ENCODE measurements at regions not wholly inside any gene's neighbourhood (a gene's known extent, or its start where the extent isn't known, plus 50 kb on each side); places are given as distances from the start of the nearest gene placed in this dataset.

- ATAC-seq (no peak), DNase-seq (ENCODE audit: low spot score) (no peak)
- ChIA-PET POLR2A (no interaction called here), CTCF (no interaction called here)
- Mint-ChIP-seq H3K27ac (no peak overlapping the region), H3K36me3 (no peaks in the 10 kb centered on the region), H3K4me3 (no peak overlapping the region), H3K9me3 (peaks cover 3% of the 10 kb centered on the region; the same call in 1 of the 2 replicates), H3K27me3 (ENCODE audit: low read depth) (no peaks in the 10 kb centered on the region), H3K4me1 (peaks cover 19% of the 10 kb centered on the region)
- TF ChIP-seq, protein P1, sequence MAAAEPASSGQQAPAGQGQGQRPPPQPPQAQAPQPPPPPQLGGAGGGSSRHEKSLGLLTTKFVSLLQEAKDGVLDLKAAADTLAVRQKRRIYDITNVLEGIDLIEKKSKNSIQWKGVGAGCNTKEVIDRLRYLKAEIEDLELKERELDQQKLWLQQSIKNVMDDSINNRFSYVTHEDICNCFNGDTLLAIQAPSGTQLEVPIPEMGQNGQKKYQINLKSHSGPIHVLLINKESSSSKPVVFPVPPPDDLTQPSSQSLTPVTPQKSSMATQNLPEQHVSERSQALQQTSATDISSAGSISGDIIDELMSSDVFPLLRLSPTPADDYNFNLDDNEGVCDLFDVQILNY (CRISPR knock-in tag; IDR thresholded peaks at IDR 0.05), result no peak
- no peak for TF ChIP-seq ZNF423 (CRISPR knock-in tag; IDR thresholded peaks at IDR 0.05)
- no peak for TF ChIP-seq ZNF671 (CRISPR knock-in tag; IDR thresholded peaks at IDR 0.05)
- TF ChIP-seq, protein P2, sequence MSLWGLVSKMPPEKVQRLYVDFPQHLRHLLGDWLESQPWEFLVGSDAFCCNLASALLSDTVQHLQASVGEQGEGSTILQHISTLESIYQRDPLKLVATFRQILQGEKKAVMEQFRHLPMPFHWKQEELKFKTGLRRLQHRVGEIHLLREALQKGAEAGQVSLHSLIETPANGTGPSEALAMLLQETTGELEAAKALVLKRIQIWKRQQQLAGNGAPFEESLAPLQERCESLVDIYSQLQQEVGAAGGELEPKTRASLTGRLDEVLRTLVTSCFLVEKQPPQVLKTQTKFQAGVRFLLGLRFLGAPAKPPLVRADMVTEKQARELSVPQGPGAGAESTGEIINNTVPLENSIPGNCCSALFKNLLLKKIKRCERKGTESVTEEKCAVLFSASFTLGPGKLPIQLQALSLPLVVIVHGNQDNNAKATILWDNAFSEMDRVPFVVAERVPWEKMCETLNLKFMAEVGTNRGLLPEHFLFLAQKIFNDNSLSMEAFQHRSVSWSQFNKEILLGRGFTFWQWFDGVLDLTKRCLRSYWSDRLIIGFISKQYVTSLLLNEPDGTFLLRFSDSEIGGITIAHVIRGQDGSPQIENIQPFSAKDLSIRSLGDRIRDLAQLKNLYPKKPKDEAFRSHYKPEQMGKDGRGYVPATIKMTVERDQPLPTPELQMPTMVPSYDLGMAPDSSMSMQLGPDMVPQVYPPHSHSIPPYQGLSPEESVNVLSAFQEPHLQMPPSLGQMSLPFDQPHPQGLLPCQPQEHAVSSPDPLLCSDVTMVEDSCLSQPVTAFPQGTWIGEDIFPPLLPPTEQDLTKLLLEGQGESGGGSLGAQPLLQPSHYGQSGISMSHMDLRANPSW (CRISPR knock-in tag; conservative IDR thresholded peaks at IDR 0.05; ENCODE audit: low read depth), result no peak
- no peak for TF ChIP-seq ZNF512 (CRISPR knock-in tag; IDR thresholded peaks at IDR 0.05; ENCODE audit: borderline replicate concordance)
- TF ChIP-seq, protein P3, sequence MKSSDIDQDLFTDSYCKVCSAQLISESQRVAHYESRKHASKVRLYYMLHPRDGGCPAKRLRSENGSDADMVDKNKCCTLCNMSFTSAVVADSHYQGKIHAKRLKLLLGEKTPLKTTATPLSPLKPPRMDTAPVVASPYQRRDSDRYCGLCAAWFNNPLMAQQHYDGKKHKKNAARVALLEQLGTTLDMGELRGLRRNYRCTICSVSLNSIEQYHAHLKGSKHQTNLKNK (CRISPR knock-in tag; IDR thresholded peaks at IDR 0.05), result no peak
- TF ChIP-seq NR2C2 (CRISPR knock-in tag; IDR thresholded peaks at IDR 0.05), result no peak
- no peak for TF ChIP-seq ATF3 (CRISPR knock-in tag; conservative IDR thresholded peaks at IDR 0.05)
- TF ChIP-seq, protein P4, sequence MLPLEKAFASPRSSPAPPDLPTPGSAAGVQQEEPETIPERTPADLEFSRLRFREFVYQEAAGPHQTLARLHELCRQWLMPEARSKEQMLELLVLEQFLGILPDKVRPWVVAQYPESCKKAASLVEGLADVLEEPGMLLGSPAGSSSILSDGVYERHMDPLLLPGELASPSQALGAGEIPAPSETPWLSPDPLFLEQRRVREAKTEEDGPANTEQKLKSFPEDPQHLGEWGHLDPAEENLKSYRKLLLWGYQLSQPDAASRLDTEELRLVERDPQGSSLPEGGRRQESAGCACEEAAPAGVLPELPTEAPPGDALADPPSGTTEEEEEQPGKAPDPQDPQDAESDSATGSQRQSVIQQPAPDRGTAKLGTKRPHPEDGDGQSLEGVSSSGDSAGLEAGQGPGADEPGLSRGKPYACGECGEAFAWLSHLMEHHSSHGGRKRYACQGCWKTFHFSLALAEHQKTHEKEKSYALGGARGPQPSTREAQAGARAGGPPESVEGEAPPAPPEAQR (CRISPR knock-in tag; IDR thresholded peaks at IDR 0.05), result no peak
- no peak for TF ChIP-seq TCF7 (CRISPR knock-in tag; IDR thresholded peaks at IDR 0.05; ENCODE audit: low read depth)
- no peak for TF ChIP-seq NFATC4 (CRISPR knock-in tag; IDR thresholded peaks at IDR 0.05)
- TF ChIP-seq MLX (CRISPR knock-in tag; IDR thresholded peaks at IDR 0.05), result no peak
- no peak for TF ChIP-seq ETV6 (CRISPR knock-in tag; IDR thresholded peaks at IDR 0.05)
- TF ChIP-seq, protein P5, sequence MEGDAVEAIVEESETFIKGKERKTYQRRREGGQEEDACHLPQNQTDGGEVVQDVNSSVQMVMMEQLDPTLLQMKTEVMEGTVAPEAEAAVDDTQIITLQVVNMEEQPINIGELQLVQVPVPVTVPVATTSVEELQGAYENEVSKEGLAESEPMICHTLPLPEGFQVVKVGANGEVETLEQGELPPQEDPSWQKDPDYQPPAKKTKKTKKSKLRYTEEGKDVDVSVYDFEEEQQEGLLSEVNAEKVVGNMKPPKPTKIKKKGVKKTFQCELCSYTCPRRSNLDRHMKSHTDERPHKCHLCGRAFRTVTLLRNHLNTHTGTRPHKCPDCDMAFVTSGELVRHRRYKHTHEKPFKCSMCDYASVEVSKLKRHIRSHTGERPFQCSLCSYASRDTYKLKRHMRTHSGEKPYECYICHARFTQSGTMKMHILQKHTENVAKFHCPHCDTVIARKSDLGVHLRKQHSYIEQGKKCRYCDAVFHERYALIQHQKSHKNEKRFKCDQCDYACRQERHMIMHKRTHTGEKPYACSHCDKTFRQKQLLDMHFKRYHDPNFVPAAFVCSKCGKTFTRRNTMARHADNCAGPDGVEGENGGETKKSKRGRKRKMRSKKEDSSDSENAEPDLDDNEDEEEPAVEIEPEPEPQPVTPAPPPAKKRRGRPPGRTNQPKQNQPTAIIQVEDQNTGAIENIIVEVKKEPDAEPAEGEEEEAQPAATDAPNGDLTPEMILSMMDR (IDR thresholded peaks at IDR 0.05), result no peak
- TF ChIP-seq KAT7 (CRISPR knock-in tag; IDR thresholded peaks at IDR 0.05; ENCODE audit: borderline replicate concordance), result no peak
- TF ChIP-seq TP53 (CRISPR knock-in tag; IDR thresholded peaks at IDR 0.05), result no peak
- no peak for TF ChIP-seq GTF2I (CRISPR knock-in tag; conservative IDR thresholded peaks at IDR 0.05)
- no peak for TF ChIP-seq ELF4 (CRISPR knock-in tag; IDR thresholded peaks at IDR 0.05; ENCODE audit: low read depth)
- TF ChIP-seq FOXJ3 (CRISPR knock-in tag; IDR thresholded peaks at IDR 0.05; ENCODE audit: borderline replicate concordance), result no peak
- TF ChIP-seq ZNF416 (CRISPR knock-in tag; IDR thresholded peaks at IDR 0.05), result no peak
These were observed 266.2 kb downstream of the LMO4 start for GRCh38 chr1:87594736-87595383.
